Vagina (tissue), 2 donors: ENCODE measurements at regions not wholly inside any gene's neighbourhood (a gene's known extent, or its start where the extent isn't known, plus 50 kb on each side); places are given as distances from the start of the nearest gene placed in this dataset.

Experiments
- POLR2AphosphoS5 ChIP-seq, 2 donors: sonication (generic); formaldehyde crosslinking; IDR thresholded peaks; one replicate each; pipeline ENCODE4 v1.9.0; 2017; ENCODE audit warnings: antibody characterized with exemption in 2 of 2, mild to moderate bottlenecking in 2 of 2, low read depth in 1 of 2; ENCODE audit not compliant: insufficient read depth in 1 of 2
- TF ChIP-seq, protein P1 (sequence below), 3 experiments: fragments of 450-650 bp in 2 of 3; fragments of 200-600 bp in 1 of 3; sonication (generic) in 1 of 3; IDR thresholded peaks; one replicate each; pipeline ENCODE4 v1.5.1; 2017 to 2019; ENCODE audit warnings: antibody characterized with exemption in 3 of 3, mild to moderate bottlenecking in 2 of 3, moderate library complexity in 2 of 3

DNA sequence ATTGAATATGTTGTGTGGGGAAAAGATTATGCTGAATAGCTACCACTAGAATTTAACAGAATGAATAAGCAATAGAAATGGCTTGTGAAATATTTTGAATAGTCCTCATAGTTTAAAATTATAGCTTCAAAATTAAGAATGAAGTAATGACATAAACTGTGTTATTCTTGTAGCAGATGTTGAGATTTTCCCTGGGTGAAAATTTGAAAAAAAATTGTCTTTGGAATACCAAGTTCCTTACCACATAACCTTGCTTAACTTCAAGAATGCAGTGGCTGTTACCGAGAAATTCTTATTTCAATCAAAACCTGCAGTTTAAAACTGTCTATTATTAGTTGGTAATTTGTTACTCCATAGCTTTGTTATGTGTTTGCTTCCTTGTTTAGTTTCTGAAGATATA, 1268.6 kb downstream of the RAPGEF2 start:
- TF ChIP-seq, protein P1, sequence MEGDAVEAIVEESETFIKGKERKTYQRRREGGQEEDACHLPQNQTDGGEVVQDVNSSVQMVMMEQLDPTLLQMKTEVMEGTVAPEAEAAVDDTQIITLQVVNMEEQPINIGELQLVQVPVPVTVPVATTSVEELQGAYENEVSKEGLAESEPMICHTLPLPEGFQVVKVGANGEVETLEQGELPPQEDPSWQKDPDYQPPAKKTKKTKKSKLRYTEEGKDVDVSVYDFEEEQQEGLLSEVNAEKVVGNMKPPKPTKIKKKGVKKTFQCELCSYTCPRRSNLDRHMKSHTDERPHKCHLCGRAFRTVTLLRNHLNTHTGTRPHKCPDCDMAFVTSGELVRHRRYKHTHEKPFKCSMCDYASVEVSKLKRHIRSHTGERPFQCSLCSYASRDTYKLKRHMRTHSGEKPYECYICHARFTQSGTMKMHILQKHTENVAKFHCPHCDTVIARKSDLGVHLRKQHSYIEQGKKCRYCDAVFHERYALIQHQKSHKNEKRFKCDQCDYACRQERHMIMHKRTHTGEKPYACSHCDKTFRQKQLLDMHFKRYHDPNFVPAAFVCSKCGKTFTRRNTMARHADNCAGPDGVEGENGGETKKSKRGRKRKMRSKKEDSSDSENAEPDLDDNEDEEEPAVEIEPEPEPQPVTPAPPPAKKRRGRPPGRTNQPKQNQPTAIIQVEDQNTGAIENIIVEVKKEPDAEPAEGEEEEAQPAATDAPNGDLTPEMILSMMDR (IDR thresholded peaks at IDR 0.05): no peak
- TF ChIP-seq POLR2AphosphoS5 (IDR thresholded peaks at IDR 0.05; ENCODE audit: insufficient read depth in 1 of 2, low read depth in 1 of 2): no peak
